NT2/D1 (cell line): ENCODE measurements at regions not wholly inside any gene's neighbourhood (a gene's known extent, or its start where the extent isn't known, plus 50 kb on each side); places are given as distances from the start of the nearest gene placed in this dataset.

ENCODE experiments used
- DNase-seq: peaks from one replicate; pipeline ENCODE4 v3.0.0-alpha.2; 2011; ENCODE audit warnings: low read depth, low spot score
- H3K27me3 ChIP-seq: 2 replicates; pipeline ENCODE4 v1.6.0; 2011; ENCODE audit warnings: mild to moderate bottlenecking; ENCODE audit not compliant: insufficient read length, insufficient read depth
- H3K36me3 ChIP-seq: 2 replicates; pipeline ENCODE4 v1.6.1; 2011; ENCODE audit warnings: mild to moderate bottlenecking, low read length, mixed read lengths; ENCODE audit not compliant: insufficient read depth, insufficient read length
- H3K4me1 ChIP-seq: 2 replicates; pipeline ENCODE4 v1.5.1; 2011; ENCODE audit not compliant: insufficient read depth, insufficient read length
- H3K4me3 ChIP-seq: 2 replicates; pipeline ENCODE4 v1.5.1; 2011; ENCODE audit warnings: low read depth; ENCODE audit not compliant: insufficient read length
- H3K9ac ChIP-seq: 2 replicates; pipeline ENCODE4 v1.6.0; 2011; ENCODE audit warnings: low read depth; ENCODE audit not compliant: insufficient read length
- H3K9me3 ChIP-seq: 2 replicates; pipeline ENCODE4 v1.5.1; 2011; ENCODE audit warnings: mild to moderate bottlenecking, low read length; ENCODE audit not compliant: insufficient read depth
- SUZ12 ChIP-seq: IDR thresholded peaks from 2 replicates; pipeline ENCODE4 v1.6.1; 2011; ENCODE audit not compliant: insufficient read length, insufficient read depth; ENCODE audit errors: extremely low read depth
- YY1 ChIP-seq: IDR thresholded peaks from 2 replicates; pipeline ENCODE4 v1.6.1; 2011; ENCODE audit not compliant: insufficient read length, insufficient read depth
- ZNF274 ChIP-seq: IDR thresholded peaks from 2 replicates; pipeline ENCODE4 v1.6.1; 2011; ENCODE audit warnings: mild to moderate bottlenecking, low read depth, low read length

DNA sequence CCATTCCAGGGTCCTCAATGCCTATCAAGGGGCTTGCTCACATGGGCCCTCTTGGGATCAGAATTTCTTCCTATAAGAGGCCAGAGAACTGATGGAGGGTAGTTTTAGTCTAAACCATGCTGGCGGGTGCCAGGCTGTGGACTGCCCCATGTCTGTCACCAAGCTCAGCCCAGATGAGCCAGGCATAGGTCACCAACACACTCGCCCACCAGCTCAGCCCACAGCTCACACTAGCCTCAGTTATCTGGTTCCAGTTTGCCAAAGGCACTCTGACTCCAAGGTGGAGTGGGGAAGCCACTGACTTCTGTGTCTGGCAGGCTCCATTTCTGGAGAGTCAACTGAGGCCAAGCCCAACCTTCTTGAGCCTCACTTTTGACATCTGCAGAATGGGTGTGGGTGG, 50.7 kb upstream of the INSYN1 start:
- TF ChIP-seq ZNF274: no peak
- no peak for TF ChIP-seq SUZ12
- no peak for TF ChIP-seq YY1

DNA sequence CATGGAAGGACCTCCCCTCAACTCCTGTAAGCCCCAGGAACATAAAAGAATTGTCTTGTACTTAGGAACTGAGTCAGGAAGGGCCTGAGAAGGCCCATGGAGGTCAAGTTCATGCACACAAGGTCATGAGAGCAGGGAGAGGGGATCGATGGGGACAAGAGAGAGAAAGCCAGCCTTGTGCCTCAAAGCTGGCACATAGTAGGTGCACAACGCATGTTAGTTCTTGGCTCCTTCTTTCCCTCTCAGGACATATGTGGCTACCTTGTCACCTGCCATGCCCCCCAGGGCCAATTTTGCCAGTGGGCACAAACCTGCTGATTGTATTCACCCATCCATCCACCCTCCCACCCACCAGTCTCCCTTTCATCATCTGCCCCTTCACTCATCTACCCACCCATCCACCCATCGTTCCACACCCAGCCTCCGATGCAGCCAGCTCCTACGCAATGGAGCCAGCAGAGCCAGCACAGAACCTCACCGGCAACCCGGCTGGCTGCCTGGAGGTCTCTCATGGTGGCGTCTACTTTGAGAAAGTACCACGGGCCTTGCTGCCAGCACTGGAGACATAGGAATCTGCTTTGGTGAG, 52.4 kb upstream of the INSYN1 start:
- no peak for TF ChIP-seq SUZ12
- no peak for TF ChIP-seq ZNF274
- TF ChIP-seq YY1: no peak
- Histone ChIP-seq H3K9me3 (no peaks in the 10 kb centered on the region), H3K4me1 (peaks cover 7% of the 10 kb centered on the region), H3K27me3 (peaks cover 2% of the 10 kb centered on the region), H3K36me3 (no peaks in the 10 kb centered on the region), H3K4me3 (no peak overlapping the region), H3K9ac (no peak overlapping the region)
- DNase-seq: no peak

More for the DNA sequence above, 50.7 kb upstream of the INSYN1 start:
- H3K27me3 ChIP-seq: peaks cover 2% of the 10 kb centered on the region
- peaks cover 15% of the 10 kb centered on the region for H3K4me1 ChIP-seq
- DNase-seq: no peak
- no peaks in the 10 kb centered on the region for H3K36me3 ChIP-seq
- H3K9ac ChIP-seq: no peak overlapping the region
- no peak overlapping the region for H3K4me3 ChIP-seq
- H3K9me3 ChIP-seq: no peaks in the 10 kb centered on the region

DNA sequence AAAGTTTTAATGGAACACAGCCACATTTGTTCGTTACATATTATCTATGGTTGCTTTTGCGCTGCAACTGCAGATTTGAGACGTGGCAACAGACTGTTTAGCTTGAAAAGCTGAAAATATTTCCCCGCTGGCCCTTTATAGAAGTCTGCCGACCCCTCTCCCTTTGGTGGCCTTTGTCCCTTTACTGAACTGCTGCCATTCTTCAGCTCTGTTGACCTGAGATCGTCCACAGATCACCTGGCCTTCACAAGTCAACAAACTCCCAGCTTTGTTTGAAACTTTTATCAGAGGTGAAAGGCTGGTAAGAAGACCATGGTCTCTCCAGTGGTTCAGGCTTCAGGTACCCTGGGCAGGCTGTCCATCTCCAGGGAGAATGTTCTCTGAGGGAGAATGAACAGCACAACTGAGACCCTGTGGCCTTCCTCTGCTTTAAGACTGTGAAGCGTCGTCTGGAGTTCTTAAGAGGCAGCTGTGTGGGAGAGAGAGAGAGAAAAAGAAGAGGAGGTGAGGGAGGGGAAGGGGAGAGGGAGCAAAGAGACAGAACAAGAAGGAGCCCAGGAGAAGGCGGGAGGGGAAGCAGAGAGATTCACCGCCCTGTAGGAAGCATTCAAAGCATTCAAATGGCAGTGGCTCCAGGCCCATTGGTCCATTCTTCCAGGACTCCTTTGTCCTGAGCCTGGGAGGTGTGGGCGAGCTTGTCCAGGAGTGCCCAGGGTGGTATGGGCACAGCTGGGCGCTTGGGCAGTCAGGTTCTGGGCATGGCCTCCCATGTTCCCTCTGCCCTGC, 53.7 kb upstream of the INSYN1 start:
- H3K27me3 ChIP-seq: peaks cover 2% of the 10 kb centered on the region
- DNase-seq: no peak
- H3K36me3 ChIP-seq: no peaks in the 10 kb centered on the region
- TF ChIP-seq SUZ12: no peak
- TF ChIP-seq YY1: no peak
- no peak for TF ChIP-seq ZNF274
- peaks cover 3% of the 10 kb centered on the region for H3K4me1 ChIP-seq
- no peak overlapping the region for H3K4me3 ChIP-seq
- no peaks in the 10 kb centered on the region for H3K9me3 ChIP-seq
- no peak overlapping the region for H3K9ac ChIP-seq

DNA sequence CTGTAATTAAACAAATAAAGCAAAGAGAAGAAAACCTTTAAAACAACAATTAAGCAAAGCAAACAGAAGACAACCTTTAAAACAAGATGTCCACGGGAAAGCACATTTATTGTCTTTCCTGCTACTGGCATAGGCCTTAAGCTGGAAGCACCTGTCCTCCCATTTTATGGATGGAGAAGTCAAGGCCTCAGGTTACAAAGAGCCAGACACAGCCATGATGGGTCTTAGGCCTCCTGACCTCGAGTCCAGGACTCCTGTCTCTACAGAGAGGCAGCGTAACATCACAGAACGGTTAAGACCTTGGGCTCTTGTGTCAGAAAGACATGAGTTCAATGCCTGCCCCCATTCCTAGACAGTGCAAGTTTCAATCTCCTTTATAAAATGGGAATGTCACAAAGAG, 54.7 kb upstream of the INSYN1 start:
- H3K4me3 ChIP-seq: no peak overlapping the region
- H3K27me3 ChIP-seq: peaks cover 2% of the 10 kb centered on the region
- no peak for DNase-seq
- TF ChIP-seq ZNF274: no peak
- TF ChIP-seq SUZ12: no peak
- H3K9ac ChIP-seq: no peak overlapping the region
- no peaks in the 10 kb centered on the region for H3K36me3 ChIP-seq
- H3K4me1 ChIP-seq: peaks cover 3% of the 10 kb centered on the region
- no peaks in the 10 kb centered on the region for H3K9me3 ChIP-seq

DNA sequence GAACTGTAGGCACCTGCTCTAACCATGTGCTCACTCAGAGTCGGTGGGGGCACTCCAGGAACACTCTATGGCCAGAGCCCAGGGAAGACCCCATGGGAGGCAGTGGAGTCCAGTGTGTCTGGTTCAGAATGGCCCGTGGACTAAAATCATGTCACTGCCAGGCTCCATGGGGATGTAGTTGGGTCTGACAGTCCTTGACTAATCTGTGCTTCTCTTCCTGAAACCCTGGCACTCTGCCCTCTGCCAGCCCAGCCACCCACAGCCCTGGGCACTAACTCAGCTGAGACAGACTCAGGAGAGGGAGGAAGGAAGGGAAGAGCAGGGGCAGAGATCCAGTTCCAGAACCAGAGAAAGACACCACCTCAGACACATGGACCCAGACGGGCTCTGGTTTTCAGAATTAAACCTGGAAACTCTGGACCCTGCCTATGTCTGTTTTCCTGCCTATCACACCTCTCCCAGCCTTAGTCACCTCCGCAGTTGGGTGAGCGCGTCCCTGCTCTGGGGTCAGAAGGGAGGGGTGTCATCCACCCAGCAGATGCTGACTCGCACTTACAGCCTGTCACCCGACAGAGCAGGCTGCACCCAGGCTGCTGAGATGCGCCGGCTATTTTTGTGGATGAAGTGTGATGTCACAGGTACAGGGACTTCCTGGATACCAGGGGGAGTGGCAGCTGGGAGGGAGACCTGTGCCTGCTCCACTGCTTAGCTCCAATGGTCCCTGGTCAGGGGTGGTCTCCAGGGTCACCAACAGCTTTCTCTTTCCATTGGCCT, 56.8 kb upstream of the INSYN1 start:
- Histone ChIP-seq H3K27me3 (peaks cover 2% of the 10 kb centered on the region), H3K4me3 (no peak overlapping the region), H3K9ac (no peak overlapping the region), H3K36me3 (no peaks in the 10 kb centered on the region), H3K4me1 (peaks cover 3% of the 10 kb centered on the region), H3K9me3 (no peaks in the 10 kb centered on the region)
- TF ChIP-seq ZNF274: no peak
- TF ChIP-seq YY1: no peak
- TF ChIP-seq SUZ12: no peak
- DNase-seq: no peak

DNA sequence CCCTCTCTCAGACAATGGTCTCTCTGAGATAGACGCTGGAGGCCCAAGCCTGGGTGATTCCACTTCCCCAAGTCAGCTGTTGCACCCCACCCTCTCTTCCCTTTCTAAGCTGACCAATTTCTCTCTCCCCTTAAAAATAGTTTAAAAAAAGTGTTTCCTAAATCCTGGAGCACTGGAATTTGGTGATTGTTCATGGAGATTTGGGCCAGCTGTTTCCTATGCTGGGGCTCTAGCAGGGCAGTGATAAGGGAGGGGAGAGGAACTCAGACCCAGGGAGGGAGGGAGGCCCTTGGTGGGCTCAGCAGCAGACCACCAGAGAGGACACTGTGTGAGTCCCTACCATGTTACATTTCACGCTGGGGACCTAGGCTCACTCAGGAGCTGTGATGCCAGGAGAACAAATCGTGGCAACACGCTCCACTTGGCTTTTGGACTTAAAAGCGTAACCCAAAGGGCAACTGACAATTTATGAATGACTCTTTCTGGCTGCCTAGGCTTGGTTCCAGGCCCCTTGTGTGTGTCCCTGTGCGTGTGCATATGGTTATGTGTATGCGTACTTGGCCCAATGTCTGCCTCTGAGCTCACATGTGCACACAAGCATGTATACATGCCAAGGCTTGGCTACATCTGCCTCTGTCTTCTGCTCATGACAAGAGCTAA, 59.8 kb upstream of the INSYN1 start:
- H3K36me3 ChIP-seq: no peaks in the 10 kb centered on the region
- no peak overlapping the region for H3K4me3 ChIP-seq
- no peak for DNase-seq
- no peak for TF ChIP-seq SUZ12
- no peak for TF ChIP-seq YY1
- TF ChIP-seq ZNF274: no peak
- peaks cover 5% of the 10 kb centered on the region for H3K27me3 ChIP-seq
- no peaks in the 10 kb centered on the region for H3K4me1 ChIP-seq
- H3K9me3 ChIP-seq: no peaks in the 10 kb centered on the region
- H3K9ac ChIP-seq: no peak overlapping the region

DNA sequence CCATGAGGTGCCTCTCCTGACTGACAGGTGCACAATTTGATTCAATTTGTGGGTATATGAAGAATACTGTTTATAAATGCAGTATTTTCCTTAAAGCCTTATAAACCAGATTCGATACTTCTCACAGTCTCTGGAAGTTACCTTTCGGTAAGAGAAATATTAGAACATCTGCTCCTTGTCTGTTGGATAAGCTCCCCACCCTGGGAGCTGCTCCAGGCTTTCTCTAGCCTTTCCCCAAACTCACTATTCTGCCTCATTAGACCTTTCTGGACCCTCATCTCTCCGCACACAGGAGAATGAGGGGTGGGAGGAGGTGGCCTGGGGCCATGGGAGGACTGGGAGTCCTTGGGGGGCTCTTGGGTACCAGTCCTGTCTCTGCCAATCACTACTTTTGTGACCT, 59.8 kb upstream of the TBC1D21 start:
- H3K4me1 ChIP-seq: no peaks in the 10 kb centered on the region
- H3K27me3 ChIP-seq: peaks cover 5% of the 10 kb centered on the region
- H3K9ac ChIP-seq: no peak overlapping the region
- no peak overlapping the region for H3K4me3 ChIP-seq
- no peaks in the 10 kb centered on the region for H3K9me3 ChIP-seq
- no peak for DNase-seq
- TF ChIP-seq ZNF274: no peak
- TF ChIP-seq YY1: no peak
- no peak for TF ChIP-seq SUZ12
- no peaks in the 10 kb centered on the region for H3K36me3 ChIP-seq
